Nephron (organoid): ENCODE measurements at regions not wholly inside any gene's neighbourhood (a gene's known extent, or its start where the extent isn't known, plus 50 kb on each side); places are given as distances from the start of the nearest gene placed in this dataset.
"Not testable (repeated sequence)": the region's sequence is repeated elsewhere in the genome, so short reads cannot be mapped to it uniquely, and the experiment has no call there.

Experiments used
- H3K27ac Mint-ChIP-seq, 3 experiments: 2 replicates each; pipeline ENCODE4 v1.8.0; 2020; ENCODE audit warnings: mixed read lengths in 3 of 3, mild to moderate bottlenecking in 2 of 3, moderate library complexity in 1 of 3
- H3K27me3 Mint-ChIP-seq: 2 replicates; pipeline ENCODE4 v1.8.0; 2021; ENCODE audit warnings: low read depth, mild to moderate bottlenecking, moderate library complexity, mixed read lengths
- H3K36me3 Mint-ChIP-seq: 2 replicates; pipeline ENCODE4 v1.8.0; 2020; ENCODE audit warnings: low read depth, mixed read lengths
- H3K4me1 Mint-ChIP-seq: 2 replicates; pipeline ENCODE4 v1.8.0; 2020; ENCODE audit warnings: mixed read lengths
- H3K4me3 Mint-ChIP-seq, 3 experiments: 2 replicates each; pipeline ENCODE4 v1.8.0; 2020; ENCODE audit warnings: mild to moderate bottlenecking in 3 of 3, mixed read lengths in 3 of 3, moderate library complexity in 2 of 3
- H3K9me3 Mint-ChIP-seq: 2 replicates; pipeline ENCODE4 v1.8.0; 2020; ENCODE audit warnings: mixed read lengths
- TF ChIP-seq, protein P1 (sequence below), 3 experiments: fragments of 200-600 bp; sonication (generic); IDR thresholded peaks; one replicate each; pipeline ENCODE4 v1.5.0; 2021; ENCODE audit warnings: antibody characterized with exemption in 3 of 3; ENCODE audit not compliant: unreplicated experiment in 3 of 3

DNA sequence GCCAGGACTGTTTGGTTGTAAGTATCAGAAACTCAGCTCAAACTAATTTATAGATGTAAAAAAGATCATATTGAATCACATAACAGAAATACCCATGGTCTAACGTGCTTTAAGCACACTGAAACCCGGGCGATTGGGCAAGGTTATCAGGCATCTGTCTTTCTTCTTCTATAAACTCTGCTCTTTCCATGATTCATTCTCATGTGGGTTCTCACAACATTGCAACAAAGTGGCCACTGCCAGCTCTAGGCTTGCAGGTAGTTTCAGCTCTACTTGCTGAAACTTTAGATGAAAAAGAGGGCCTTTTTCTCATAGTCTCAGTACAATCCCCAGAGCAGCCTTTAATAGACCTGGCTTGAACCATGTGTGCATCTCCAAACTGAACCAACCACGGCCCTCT lies 456.1 kb downstream of the MFSD1 start:
- H3K9me3 Mint-ChIP-seq = peaks cover 5% of the 10 kb centered on the region
- peaks cover 7% of the 10 kb centered on the region for H3K36me3 Mint-ChIP-seq
- no peak overlapping the region for H3K27ac Mint-ChIP-seq
- peaks cover 51% of the 10 kb centered on the region for H3K27me3 Mint-ChIP-seq
- TF ChIP-seq, protein P1, sequence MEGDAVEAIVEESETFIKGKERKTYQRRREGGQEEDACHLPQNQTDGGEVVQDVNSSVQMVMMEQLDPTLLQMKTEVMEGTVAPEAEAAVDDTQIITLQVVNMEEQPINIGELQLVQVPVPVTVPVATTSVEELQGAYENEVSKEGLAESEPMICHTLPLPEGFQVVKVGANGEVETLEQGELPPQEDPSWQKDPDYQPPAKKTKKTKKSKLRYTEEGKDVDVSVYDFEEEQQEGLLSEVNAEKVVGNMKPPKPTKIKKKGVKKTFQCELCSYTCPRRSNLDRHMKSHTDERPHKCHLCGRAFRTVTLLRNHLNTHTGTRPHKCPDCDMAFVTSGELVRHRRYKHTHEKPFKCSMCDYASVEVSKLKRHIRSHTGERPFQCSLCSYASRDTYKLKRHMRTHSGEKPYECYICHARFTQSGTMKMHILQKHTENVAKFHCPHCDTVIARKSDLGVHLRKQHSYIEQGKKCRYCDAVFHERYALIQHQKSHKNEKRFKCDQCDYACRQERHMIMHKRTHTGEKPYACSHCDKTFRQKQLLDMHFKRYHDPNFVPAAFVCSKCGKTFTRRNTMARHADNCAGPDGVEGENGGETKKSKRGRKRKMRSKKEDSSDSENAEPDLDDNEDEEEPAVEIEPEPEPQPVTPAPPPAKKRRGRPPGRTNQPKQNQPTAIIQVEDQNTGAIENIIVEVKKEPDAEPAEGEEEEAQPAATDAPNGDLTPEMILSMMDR (IDR thresholded peaks at IDR 0.05; ENCODE audit: unreplicated experiment in 3 of 3) = no peak
- no peak overlapping the region for H3K4me3 Mint-ChIP-seq
- H3K4me1 Mint-ChIP-seq = no peaks in the 10 kb centered on the region

DNA sequence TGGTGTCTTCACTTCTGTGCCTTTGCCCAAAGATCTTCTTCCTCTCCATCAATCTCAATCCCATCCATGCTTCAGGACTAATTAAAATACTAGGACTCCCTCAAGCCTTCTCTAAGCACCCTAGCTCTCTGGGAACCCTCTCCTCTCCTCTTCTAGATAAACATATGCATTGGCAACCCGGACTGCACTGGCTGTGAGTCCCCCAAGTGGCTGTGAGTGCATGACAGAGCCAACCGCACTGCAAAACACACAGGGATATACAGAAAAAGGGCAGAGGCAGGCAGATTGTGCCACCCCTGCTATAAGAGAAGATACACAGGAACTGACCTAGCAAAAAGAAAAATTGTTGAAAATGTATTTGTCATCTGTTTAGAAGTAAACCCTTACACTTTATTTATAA lies 457.1 kb downstream of the MFSD1 start:
- no peaks in the 10 kb centered on the region for H3K9me3 Mint-ChIP-seq
- H3K36me3 Mint-ChIP-seq = no peaks in the 10 kb centered on the region
- H3K27me3 Mint-ChIP-seq = peaks cover 48% of the 10 kb centered on the region
- no peak overlapping the region for H3K27ac Mint-ChIP-seq
- H3K4me1 Mint-ChIP-seq = no peaks in the 10 kb centered on the region
- TF ChIP-seq, protein P1 (IDR thresholded peaks at IDR 0.05; ENCODE audit: unreplicated experiment in 3 of 3) = no peak
- H3K4me3 Mint-ChIP-seq = no peak overlapping the region

DNA sequence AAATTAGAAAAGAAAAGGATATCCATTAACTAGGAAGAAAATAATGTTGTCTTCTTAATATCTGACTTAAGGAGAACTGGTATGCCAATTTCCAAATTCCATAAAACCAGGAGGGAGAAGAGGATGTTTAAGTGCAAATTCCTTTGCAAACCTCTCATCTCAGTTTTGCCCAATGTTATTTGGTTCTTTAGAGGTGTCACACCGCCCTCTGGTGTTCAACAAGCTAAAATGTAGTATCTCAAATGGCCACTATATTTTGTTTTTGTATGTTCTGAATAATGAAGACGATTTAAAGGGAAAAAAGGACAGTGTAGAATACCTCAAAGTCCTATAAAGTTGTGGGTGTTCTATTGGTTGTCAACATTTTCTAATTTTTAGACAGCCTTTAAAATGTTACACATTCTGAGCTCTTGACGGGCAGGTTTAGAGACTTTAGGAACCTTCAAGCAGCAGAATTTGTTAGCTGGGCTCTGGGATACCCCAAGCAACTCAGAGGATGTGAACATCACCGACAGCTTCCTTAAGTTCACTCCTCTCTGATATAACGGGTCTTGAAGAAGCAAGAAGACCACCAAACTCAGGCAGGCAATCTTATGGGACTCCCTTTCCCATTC lies 458.3 kb downstream of the MFSD1 start:
- H3K36me3 Mint-ChIP-seq = no peaks in the 10 kb centered on the region
- H3K27ac Mint-ChIP-seq = no peak overlapping the region
- peaks cover 45% of the 10 kb centered on the region for H3K27me3 Mint-ChIP-seq
- no peaks in the 10 kb centered on the region for H3K9me3 Mint-ChIP-seq
- H3K4me1 Mint-ChIP-seq = no peaks in the 10 kb centered on the region
- TF ChIP-seq, protein P1 (IDR thresholded peaks at IDR 0.05; ENCODE audit: unreplicated experiment in 3 of 3) = peak; percentile 75 to 83 (median 82)
- no peak overlapping the region for H3K4me3 Mint-ChIP-seq

DNA sequence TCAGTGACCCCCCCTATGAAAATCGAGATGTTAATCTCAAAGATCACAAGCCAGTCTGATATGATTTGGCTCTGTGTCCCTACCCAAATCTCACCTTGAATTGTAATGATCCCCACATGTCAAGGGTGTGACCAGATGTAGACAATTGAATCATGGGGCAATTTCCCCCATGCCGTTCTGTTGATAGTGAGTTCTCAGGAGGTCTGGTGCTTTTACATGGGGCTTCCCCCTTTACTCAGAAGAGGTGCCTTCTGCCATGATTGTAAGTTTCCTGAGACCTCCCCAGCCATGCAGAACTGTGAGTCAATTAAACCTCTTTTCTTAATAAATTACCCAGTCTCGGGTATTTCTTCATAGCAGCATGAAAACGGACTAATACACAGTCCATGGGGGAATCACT lies 459.5 kb downstream of the MFSD1 start:
- H3K4me1 Mint-ChIP-seq, H3K27ac Mint-ChIP-seq, H3K36me3 Mint-ChIP-seq, H3K9me3 Mint-ChIP-seq, H3K4me3 Mint-ChIP-seq: not testable (repeated sequence)
- H3K27me3 Mint-ChIP-seq = peaks cover 36% of the 10 kb centered on the region

DNA sequence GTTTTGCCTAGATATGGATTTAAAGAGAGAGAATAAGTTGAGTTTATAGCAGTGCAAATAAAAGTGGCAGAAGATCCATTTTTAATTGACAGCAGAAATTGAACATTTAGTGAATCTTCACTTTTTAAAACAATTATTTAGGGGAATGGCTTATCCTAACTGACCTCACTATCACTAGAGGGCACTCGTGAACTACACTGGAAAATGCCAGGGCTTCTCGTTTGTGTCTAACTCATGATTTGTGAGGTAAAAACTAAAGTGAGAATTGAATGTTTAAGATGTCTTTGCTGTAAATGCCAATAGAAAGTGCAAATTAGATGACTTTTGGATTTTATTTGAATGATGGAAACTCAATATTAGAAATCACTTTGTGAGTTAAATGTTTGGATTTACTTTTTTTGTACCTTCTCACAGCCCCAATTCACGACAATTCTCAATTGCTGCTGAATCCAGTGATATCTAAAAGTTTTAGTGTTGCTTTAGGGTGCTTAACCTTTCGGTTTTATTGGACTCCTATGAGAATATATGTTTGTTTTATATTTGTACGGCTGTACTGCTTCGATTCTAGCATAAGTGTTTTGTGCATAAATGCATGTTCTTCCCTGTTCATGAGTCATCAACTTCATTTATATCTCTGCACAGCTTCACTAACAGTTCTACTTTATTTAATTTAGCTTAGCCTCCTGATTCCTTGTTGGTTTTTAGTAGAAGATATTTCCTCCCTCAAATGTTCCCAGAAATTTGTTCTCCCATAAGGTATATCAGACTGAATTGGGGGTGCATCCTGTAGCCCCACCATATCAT lies 462.1 kb downstream of the MFSD1 start:
- peaks cover 25% of the 10 kb centered on the region for H3K27me3 Mint-ChIP-seq
- H3K4me1 Mint-ChIP-seq = no peaks in the 10 kb centered on the region
- no peaks in the 10 kb centered on the region for H3K9me3 Mint-ChIP-seq
- H3K4me3 Mint-ChIP-seq = no peak overlapping the region
- H3K36me3 Mint-ChIP-seq = no peaks in the 10 kb centered on the region
- H3K27ac Mint-ChIP-seq = no peak overlapping the region
- TF ChIP-seq, protein P1 (IDR thresholded peaks at IDR 0.05; ENCODE audit: unreplicated experiment in 3 of 3) = peak; percentile 72 to 79 (median 79)

DNA sequence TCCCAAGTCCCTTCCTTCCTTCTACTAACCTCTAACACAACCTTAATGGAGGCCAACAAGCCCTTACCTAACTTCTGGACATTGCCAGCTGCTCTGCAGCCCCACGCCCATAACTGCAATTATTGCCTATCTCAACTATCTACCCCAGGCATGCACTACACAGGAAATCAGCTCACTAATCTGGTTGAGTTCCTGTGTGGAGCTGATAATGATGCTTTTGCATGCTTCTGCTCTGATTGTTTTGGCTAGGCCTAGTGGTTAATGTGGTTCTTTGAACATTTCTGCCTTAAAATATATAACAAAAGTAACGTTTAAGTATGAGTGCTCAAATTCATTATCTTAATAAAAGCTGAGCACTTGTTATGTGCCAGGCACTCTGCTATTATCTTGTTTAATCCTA lies 463.9 kb downstream of the MFSD1 start:
- H3K27me3 Mint-ChIP-seq = peaks cover 17% of the 10 kb centered on the region
- TF ChIP-seq, protein P1 (IDR thresholded peaks at IDR 0.05; ENCODE audit: unreplicated experiment in 3 of 3) = no peak

More for the DNA sequence above, 463.9 kb downstream of the MFSD1 start:
- no peak overlapping the region for H3K27ac Mint-ChIP-seq
- H3K4me1 Mint-ChIP-seq = no peaks in the 10 kb centered on the region
- H3K4me3 Mint-ChIP-seq = no peak overlapping the region
- no peaks in the 10 kb centered on the region for H3K36me3 Mint-ChIP-seq
- H3K9me3 Mint-ChIP-seq = no peaks in the 10 kb centered on the region
